Upper lobe of right lung (tissue), 1 donor: ENCODE measurements at regions not wholly inside any gene's neighbourhood (a gene's known extent, or its start where the extent isn't known, plus 50 kb on each side); places are given as distances from the start of the nearest gene placed in this dataset.

Source experiments
- ATAC-seq: fragments of 200-7000 bp; cut with Tn5 transposase; one replicate; pipeline ENCODE4 v1.9.1; 2020; ENCODE audit warnings: mild to moderate bottlenecking, moderate library complexity
- DNase-seq: peaks from one replicate; pipeline ENCODE4 v3.0.0-alpha.2; 2020
- H3K27ac ChIP-seq: fragments of 200-600 bp; one replicate; pipeline ENCODE4 v1.8.0; 2022
- H3K27me3 ChIP-seq: fragments of 200-600 bp; one replicate; pipeline ENCODE4 v1.8.0; 2022; ENCODE audit warnings: mild to moderate bottlenecking
- H3K36me3 ChIP-seq: fragments of 200-600 bp; one replicate; pipeline ENCODE4 v1.8.0; 2022
- H3K4me1 ChIP-seq: fragments of 200-600 bp; one replicate; pipeline ENCODE4 v1.8.0; 2022
- H3K4me3 ChIP-seq: fragments of 200-600 bp; one replicate; pipeline ENCODE4 v1.8.0; 2022; ENCODE audit warnings: mild to moderate bottlenecking
- H3K9me3 ChIP-seq: fragments of 200-600 bp; one replicate; pipeline ENCODE4 v1.8.0; 2022
- CTCF ChIP-seq: fragments of 200-600 bp; IDR thresholded peaks from one replicate; pipeline ENCODE4 v1.8.0; 2022; ENCODE audit warnings: antibody characterized with exemption
- intact Hi-C: fragments of 100-400 bp; cut with DNase I; formaldehyde crosslinking; loops from one replicate; pipeline ENCODE4 v1.11.0; 2022
- donor health status: DM: no; HTN: yes; CAD: no; lungs with severe emphysema.

GRCh38 chr1:188423073-188423472 is 1594.3 kb downstream of the PLA2G4A start:
- intact Hi-C loops: no loop called here
- ATAC-seq (no peak), DNase-seq (no peak)
- no peak overlapping the region for H3K4me3 ChIP-seq
- no peak for TF ChIP-seq CTCF
- H3K27me3 ChIP-seq: no peaks in the 10 kb centered on the region
- no peak overlapping the region for H3K27ac ChIP-seq
- no peaks in the 10 kb centered on the region for H3K4me1 ChIP-seq
- H3K9me3 ChIP-seq: no peaks in the 10 kb centered on the region
- H3K36me3 ChIP-seq: no peaks in the 10 kb centered on the region

- Histone ChIP-seq H3K4me3 (no peak overlapping the region), H3K9me3 (no peaks in the 10 kb centered on the region), H3K36me3 (no peaks in the 10 kb centered on the region), H3K27ac (no peak overlapping the region), H3K4me1 (no peaks in the 10 kb centered on the region), H3K27me3 (no peaks in the 10 kb centered on the region)
- DNase-seq (no peak), ATAC-seq (no peak)
- intact Hi-C loops: no loop called here
- no peak for TF ChIP-seq CTCF
These were observed 1595.4 kb downstream of the PLA2G4A start for GRCh38 chr1:188424176-188424575.

- TF ChIP-seq CTCF: no peak
- intact Hi-C loops: no loop called here
- no peak for DNase-seq
- Histone ChIP-seq H3K27me3 (no peaks in the 10 kb centered on the region), H3K27ac (no peak overlapping the region), H3K9me3 (no peaks in the 10 kb centered on the region), H3K36me3 (no peaks in the 10 kb centered on the region), H3K4me1 (no peaks in the 10 kb centered on the region), H3K4me3 (no peak overlapping the region)
- no peak for ATAC-seq
These were observed 1596.9 kb downstream of the PLA2G4A start for GRCh38 chr1:188425687-188426086.

GRCh38 chr1:188426561-188426960 is 1597.8 kb downstream of the PLA2G4A start:
- Histone ChIP-seq H3K9me3 (no peaks in the 10 kb centered on the region), H3K27me3 (no peaks in the 10 kb centered on the region), H3K36me3 (no peaks in the 10 kb centered on the region), H3K4me3 (no peak overlapping the region), H3K27ac (no peak overlapping the region), H3K4me1 (no peaks in the 10 kb centered on the region)
- intact Hi-C loops: no loop called here
- no peak for ATAC-seq
- no peak for TF ChIP-seq CTCF
- DNase-seq: no peak

GRCh38 chr1:188427642-188428041 is 1598.9 kb downstream of the PLA2G4A start:
- no peaks in the 10 kb centered on the region for H3K9me3 ChIP-seq
- DNase-seq (no peak), ATAC-seq (no peak)
- intact Hi-C loops: no loop called here
- no peaks in the 10 kb centered on the region for H3K27me3 ChIP-seq
- no peak overlapping the region for H3K4me3 ChIP-seq
- no peak overlapping the region for H3K27ac ChIP-seq
- H3K4me1 ChIP-seq: no peaks in the 10 kb centered on the region
- no peaks in the 10 kb centered on the region for H3K36me3 ChIP-seq
- no peak for TF ChIP-seq CTCF

- no peaks in the 10 kb centered on the region for H3K4me1 ChIP-seq
- ATAC-seq: no peak
- no peak for TF ChIP-seq CTCF
- no peak overlapping the region for H3K4me3 ChIP-seq
- intact Hi-C loops: no loop called here
- no peaks in the 10 kb centered on the region for H3K9me3 ChIP-seq
- DNase-seq: no peak
- no peaks in the 10 kb centered on the region for H3K36me3 ChIP-seq
- H3K27me3 ChIP-seq: no peaks in the 10 kb centered on the region
- H3K27ac ChIP-seq: no peak overlapping the region
These were observed 1600.6 kb downstream of the PLA2G4A start for GRCh38 chr1:188429386-188429785.
